WTC11 (cell line): ENCODE measurements at regions not wholly inside any gene's neighbourhood (a gene's known extent, or its start where the extent isn't known, plus 50 kb on each side); places are given as distances from the start of the nearest gene placed in this dataset.

Experiments used
- ATAC-seq: fragments of 200-7000 bp; cut with Tn5 transposase; 2 replicates; pipeline ENCODE4 v1.10.0; 2021; ENCODE audit warnings: mild to moderate bottlenecking, moderate library complexity
- CTCF ChIA-PET: fragments of 300-600 bp; sonication (Branson Sonifier 250); formaldehyde crosslinking; loops from one replicate; lab custom pipeline; 2021; ENCODE audit warnings: antibody characterized with exemption; lab: Charles Lee
- POLR2A ChIA-PET: fragments of 350-600 bp; sonication (Branson Sonifier 250); formaldehyde crosslinking; loops from one replicate; lab custom pipeline; 2021; ENCODE audit warnings: antibody characterized with exemption; lab: Charles Lee
- DNase-seq: peaks from one replicate; pipeline ENCODE4 v3.0.0; 2021; ENCODE audit warnings: low spot score
- H3K27ac Mint-ChIP-seq: 2 replicates; pipeline ENCODE4 v1.8.0; 2021; ENCODE audit warnings: mixed read lengths
- H3K27me3 Mint-ChIP-seq: 2 replicates; pipeline ENCODE4 v1.8.0; 2021; ENCODE audit warnings: low read depth, mild to moderate bottlenecking, moderate library complexity, mixed read lengths
- H3K36me3 Mint-ChIP-seq: 2 replicates; pipeline ENCODE4 v1.8.0; 2021; ENCODE audit warnings: mixed read lengths
- H3K4me1 Mint-ChIP-seq: 2 replicates; pipeline ENCODE4 v1.8.0; 2022; ENCODE audit warnings: mixed read lengths
- H3K4me3 Mint-ChIP-seq: 2 replicates; pipeline ENCODE4 v1.8.0; 2021; ENCODE audit warnings: mild to moderate bottlenecking, moderate library complexity, mixed read lengths
- H3K9me3 Mint-ChIP-seq: 2 replicates; pipeline ENCODE4 v1.8.0; 2021; ENCODE audit warnings: mixed read lengths
- AR ChIP-seq: fragments of 250-450 bp; sonication (Bioruptor Pico); IDR thresholded peaks from 2 replicates; pipeline ENCODE4 v1.9.0; 2021; ENCODE audit warnings: mild to moderate bottlenecking
- ATF1 ChIP-seq: sonication (generic); formaldehyde crosslinking; IDR thresholded peaks from 2 replicates; pipeline ENCODE4 v1.8.1; 2023; ENCODE audit warnings: mild to moderate bottlenecking, moderate library complexity, missing genetic modification reagents
- CDX4 ChIP-seq: fragments of 250-450 bp; sonication (Bioruptor Pico); IDR thresholded peaks from 2 replicates; pipeline ENCODE4 v1.9.0; 2021; ENCODE audit warnings: moderate library complexity, mild to moderate bottlenecking, inconsistent platforms, borderline replicate concordance
- E2F1 ChIP-seq: sonication (generic); formaldehyde crosslinking; IDR thresholded peaks from 2 replicates; pipeline ENCODE4 v1.8.0; 2022; ENCODE audit warnings: mild to moderate bottlenecking, missing genetic modification reagents
- E2F5 ChIP-seq: sonication (generic); formaldehyde crosslinking; IDR thresholded peaks from 2 replicates; pipeline ENCODE4 v1.8.1; 2022; ENCODE audit warnings: mild to moderate bottlenecking, moderate library complexity, missing genetic modification reagents
- ESRRA ChIP-seq: sonication (generic); formaldehyde crosslinking; IDR thresholded peaks from 2 replicates; pipeline ENCODE4 v1.8.1; 2022; ENCODE audit warnings: mild to moderate bottlenecking, missing genetic modification reagents, borderline replicate concordance
- FOXJ3 ChIP-seq: sonication (generic); formaldehyde crosslinking; IDR thresholded peaks from 2 replicates; pipeline ENCODE4 v1.9.0; 2021; ENCODE audit warnings: missing genetic modification reagents, mild to moderate bottlenecking, borderline replicate concordance
- FOXK1 ChIP-seq: sonication (generic); formaldehyde crosslinking; IDR thresholded peaks from 2 replicates; pipeline ENCODE4 v1.8.0; 2022; ENCODE audit warnings: mild to moderate bottlenecking, moderate library complexity, missing genetic modification reagents
- JUN ChIP-seq: sonication (generic); formaldehyde crosslinking; IDR thresholded peaks from 2 replicates; pipeline ENCODE4 v1.8.0; 2023; ENCODE audit warnings: mild to moderate bottlenecking, missing genetic modification reagents
- NFATC4 ChIP-seq: fragments of 250-450 bp; sonication (Bioruptor Pico); IDR thresholded peaks from 2 replicates; pipeline ENCODE4 v1.9.0; 2021; ENCODE audit warnings: mild to moderate bottlenecking
- STAT6 ChIP-seq: sonication (generic); formaldehyde crosslinking; conservative IDR thresholded peaks from 2 replicates; pipeline ENCODE4 v1.8.1; 2023; ENCODE audit warnings: mild to moderate bottlenecking, low read depth, missing genetic modification reagents, moderate library complexity
- TEAD1 ChIP-seq: sonication (generic); formaldehyde crosslinking; IDR thresholded peaks from 2 replicates; pipeline ENCODE4 v1.8.0; 2022; ENCODE audit warnings: mild to moderate bottlenecking, missing genetic modification reagents
- ZBTB21 ChIP-seq: sonication (generic); formaldehyde crosslinking; IDR thresholded peaks from 2 replicates; pipeline ENCODE4 v1.8.1; 2023; ENCODE audit warnings: mild to moderate bottlenecking, missing genetic modification reagents, borderline replicate concordance
- ZMAT4 ChIP-seq: fragments of 250-450 bp; sonication (Bioruptor Pico); IDR thresholded peaks from 2 replicates; pipeline ENCODE4 v1.9.0; 2021; ENCODE audit warnings: mild to moderate bottlenecking
- ZNF219 ChIP-seq: sonication (generic); formaldehyde crosslinking; IDR thresholded peaks from 2 replicates; pipeline ENCODE4 v1.8.0; 2023; ENCODE audit warnings: missing genetic modification reagents, mild to moderate bottlenecking, borderline replicate concordance
- ZNF532 ChIP-seq: fragments of 250-450 bp; sonication (Bioruptor Pico); IDR thresholded peaks from 2 replicates; pipeline ENCODE4 v1.9.0; 2021; ENCODE audit warnings: mild to moderate bottlenecking, borderline replicate concordance
- ZNF671 ChIP-seq: fragments of 250-450 bp; sonication (Bioruptor Pico); IDR thresholded peaks from 2 replicates; pipeline ENCODE4 v1.8.0; 2021; ENCODE audit warnings: mild to moderate bottlenecking
- ZSCAN18 ChIP-seq: fragments of 250-450 bp; sonication (Bioruptor Pico); IDR thresholded peaks from 2 replicates; pipeline ENCODE4 v2.1.2; 2022; ENCODE audit warnings: mild to moderate bottlenecking, moderate library complexity

GRCh38 chrX:36753602-36754001 is 254.6 kb upstream of the FAM47C start:
- Mint-ChIP-seq H3K4me3 (no peak overlapping the region), H3K4me1 (no peaks in the 10 kb centered on the region), H3K36me3 (no peaks in the 10 kb centered on the region), H3K9me3 (no peaks in the 10 kb centered on the region), H3K27ac (no peak overlapping the region), H3K27me3 (no peaks in the 10 kb centered on the region)
- DNase-seq: no peak
- POLR2A ChIA-PET: no interaction called here
- CTCF ChIA-PET: no interaction called here
- no peak for ATAC-seq
- TF ChIP-seq ZMAT4 (CRISPR knock-in tag) (no peak), AR (CRISPR knock-in tag) (no peak), FOXK1 (no peak), E2F1 (CRISPR knock-in tag) (no peak)

- ChIA-PET POLR2A (no interaction called here), CTCF (no interaction called here)
- no peak overlapping the region for H3K4me3 Mint-ChIP-seq
- no peaks in the 10 kb centered on the region for H3K27me3 Mint-ChIP-seq
- no peaks in the 10 kb centered on the region for H3K36me3 Mint-ChIP-seq
- peaks cover 17% of the 10 kb centered on the region for H3K4me1 Mint-ChIP-seq
- no peak overlapping the region for H3K27ac Mint-ChIP-seq
- no peak for DNase-seq
- H3K9me3 Mint-ChIP-seq: no peaks in the 10 kb centered on the region
- no peak for ATAC-seq
- TF ChIP-seq ZNF532 (CRISPR knock-in tag): no peak
- no peak for TF ChIP-seq ZNF671 (CRISPR knock-in tag)
- TF ChIP-seq ZSCAN18 (CRISPR knock-in tag): no peak
- TF ChIP-seq CDX4 (CRISPR knock-in tag): no peak
- no peak for TF ChIP-seq E2F5
- no peak for TF ChIP-seq TEAD1 (CRISPR knock-in tag)
- TF ChIP-seq ATF1: no peak
- no peak for TF ChIP-seq ZBTB21
- TF ChIP-seq JUN (CRISPR knock-in tag): no peak
- TF ChIP-seq STAT6 (CRISPR knock-in tag): no peak
- no peak for TF ChIP-seq ZNF219 (CRISPR knock-in tag)
- TF ChIP-seq NFATC4: no peak
- TF ChIP-seq FOXJ3 (CRISPR knock-in tag): no peak
- no peak for TF ChIP-seq ESRRA (CRISPR knock-in tag)
Observed at GRCh38 chrX:36787752-36788151, 220.4 kb upstream of the FAM47C start.
